Muscle layer of duodenum (tissue), 2 donors: ENCODE measurements at regions not wholly inside any gene's neighbourhood (a gene's known extent, or its start where the extent isn't known, plus 50 kb on each side); places are given as distances from the start of the nearest gene placed in this dataset.

Experiments used
- H3K27ac ChIP-seq: one replicate; pipeline ENCODE4 v1.7.0; 2013; ENCODE audit warnings: mild to moderate bottlenecking, low read length
- H3K27me3 ChIP-seq: one replicate; pipeline ENCODE4 v1.7.0; 2013; ENCODE audit warnings: low read depth, mild to moderate bottlenecking, control low read depth, low read length
- H3K36me3 ChIP-seq, 2 donors: one replicate each; pipeline ENCODE4 v1.7.0; 2013; ENCODE audit warnings: low read length in 2 of 2, control low read depth in 1 of 2, mild to moderate bottlenecking in 1 of 2; ENCODE audit not compliant: insufficient read depth in 2 of 2, control insufficient read depth in 1 of 2
- H3K4me1 ChIP-seq, 2 donors: one replicate each; pipeline ENCODE4 v1.7.0; 2013; ENCODE audit warnings: low read length in 2 of 2, mild to moderate bottlenecking in 2 of 2, control low read depth in 1 of 2, moderate library complexity in 1 of 2; ENCODE audit not compliant: insufficient read depth in 2 of 2, control insufficient read depth in 1 of 2
- H3K4me3 ChIP-seq, 2 donors: one replicate each; pipeline ENCODE4 v1.7.0; 2013; ENCODE audit warnings: low read length in 2 of 2, low read depth in 1 of 2, mild to moderate bottlenecking in 1 of 2
- H3K9me3 ChIP-seq, 2 donors: one replicate each; pipeline ENCODE4 v1.7.0; 2013; ENCODE audit warnings: low read length in 2 of 2, control low read depth in 1 of 2, mild to moderate bottlenecking in 1 of 2; ENCODE audit not compliant: control insufficient read depth in 1 of 2
- donor health status: healthy.

GRCh38 chr2:239778861-239779558 is 246.1 kb downstream of the NDUFA10 start:
- no peak overlapping the region for H3K27ac ChIP-seq
- no peaks in the 10 kb centered on the region for H3K4me1 ChIP-seq
- no peaks in the 10 kb centered on the region for H3K9me3 ChIP-seq
- no peaks in the 10 kb centered on the region for H3K36me3 ChIP-seq
- H3K27me3 ChIP-seq: no peaks in the 10 kb centered on the region
- no peak overlapping the region for H3K4me3 ChIP-seq

DNA sequence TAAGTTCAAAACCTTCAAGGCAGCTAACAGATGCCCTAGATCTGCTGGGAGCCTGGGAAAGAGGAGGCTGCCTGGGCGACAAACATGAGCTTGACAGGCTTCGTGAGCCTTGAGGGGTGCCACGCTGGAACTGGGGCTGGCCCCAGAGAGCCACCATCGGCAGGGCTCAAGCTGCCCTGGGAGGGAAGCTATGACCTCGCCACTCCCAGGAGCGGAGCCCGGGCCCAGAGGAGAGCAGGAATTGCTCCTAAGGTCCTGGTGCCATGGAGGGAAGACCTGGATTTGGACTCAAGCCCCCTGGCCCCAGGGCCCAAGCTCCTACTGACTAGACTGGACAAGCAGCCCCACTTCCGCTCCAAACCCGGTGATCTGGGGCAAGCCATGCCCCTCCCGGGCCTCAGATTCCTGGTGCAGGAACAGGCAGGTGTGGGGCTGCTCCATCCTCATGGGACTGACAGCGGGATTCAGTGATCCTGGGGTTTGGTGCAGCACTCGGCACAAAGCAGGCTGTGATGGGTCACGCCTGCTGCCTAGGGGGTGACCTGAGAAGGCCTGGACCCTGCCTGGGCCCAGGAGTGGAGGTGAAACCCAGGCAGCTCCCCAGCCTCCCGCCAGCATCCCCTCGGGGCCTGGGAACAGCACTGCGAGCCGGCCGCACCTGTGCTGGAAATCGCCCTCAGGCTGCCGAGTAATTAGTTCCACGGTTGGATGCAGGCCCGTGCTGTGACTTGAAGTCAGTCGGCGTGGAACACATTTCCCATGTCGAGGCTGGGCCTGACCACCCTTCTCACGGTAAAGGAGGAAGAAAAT is 246.9 kb downstream of the NDUFA10 start:
- Histone ChIP-seq H3K4me1 (no peaks in the 10 kb centered on the region), H3K4me3 (no peak overlapping the region), H3K27ac (no peak overlapping the region), H3K9me3 (no peaks in the 10 kb centered on the region), H3K36me3 (no peaks in the 10 kb centered on the region), H3K27me3 (no peaks in the 10 kb centered on the region)

- no peak overlapping the region for H3K27ac ChIP-seq
- H3K9me3 ChIP-seq: no peaks in the 10 kb centered on the region
- no peaks in the 10 kb centered on the region for H3K4me1 ChIP-seq
- H3K4me3 ChIP-seq: no peak overlapping the region
- no peaks in the 10 kb centered on the region for H3K27me3 ChIP-seq
- H3K36me3 ChIP-seq: no peaks in the 10 kb centered on the region
Measured at GRCh38 chr2:239777219-239777618, 247.9 kb downstream of the NDUFA10 start.

DNA sequence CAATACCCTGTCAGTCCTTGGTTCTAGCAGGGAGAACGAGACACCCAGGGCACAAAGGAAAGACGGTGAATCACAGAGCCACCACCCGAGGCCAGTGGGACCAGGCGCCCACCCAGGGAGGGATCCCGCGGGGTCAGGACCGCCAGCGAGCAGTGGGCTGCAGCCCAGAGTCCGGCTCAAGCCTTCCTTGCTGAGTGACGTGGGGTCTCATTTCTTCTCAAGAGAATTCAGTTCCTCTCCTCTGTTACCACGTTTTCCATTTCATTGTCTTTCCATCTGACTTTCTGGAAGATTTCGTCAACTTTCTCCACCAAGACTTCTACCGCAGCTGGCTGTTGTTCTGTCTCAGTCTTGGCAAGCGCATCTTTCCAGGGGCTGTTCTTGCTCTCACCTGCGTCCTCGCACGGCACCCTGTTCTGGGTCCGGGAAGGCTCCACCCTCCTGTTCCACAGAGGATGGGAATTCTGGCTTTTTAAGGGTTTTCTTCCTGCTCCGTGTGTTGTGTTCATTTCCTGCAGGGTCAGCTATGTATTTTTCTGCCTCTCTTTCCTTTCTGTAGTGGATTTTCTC is 248.6 kb downstream of the NDUFA10 start:
- Histone ChIP-seq H3K4me1 (no peaks in the 10 kb centered on the region), H3K36me3 (no peaks in the 10 kb centered on the region), H3K27me3 (no peaks in the 10 kb centered on the region), H3K4me3 (no peak overlapping the region), H3K9me3 (peaks cover 2 to 3% of the 10 kb centered on the region in 2 donors), H3K27ac (no peak overlapping the region)

DNA sequence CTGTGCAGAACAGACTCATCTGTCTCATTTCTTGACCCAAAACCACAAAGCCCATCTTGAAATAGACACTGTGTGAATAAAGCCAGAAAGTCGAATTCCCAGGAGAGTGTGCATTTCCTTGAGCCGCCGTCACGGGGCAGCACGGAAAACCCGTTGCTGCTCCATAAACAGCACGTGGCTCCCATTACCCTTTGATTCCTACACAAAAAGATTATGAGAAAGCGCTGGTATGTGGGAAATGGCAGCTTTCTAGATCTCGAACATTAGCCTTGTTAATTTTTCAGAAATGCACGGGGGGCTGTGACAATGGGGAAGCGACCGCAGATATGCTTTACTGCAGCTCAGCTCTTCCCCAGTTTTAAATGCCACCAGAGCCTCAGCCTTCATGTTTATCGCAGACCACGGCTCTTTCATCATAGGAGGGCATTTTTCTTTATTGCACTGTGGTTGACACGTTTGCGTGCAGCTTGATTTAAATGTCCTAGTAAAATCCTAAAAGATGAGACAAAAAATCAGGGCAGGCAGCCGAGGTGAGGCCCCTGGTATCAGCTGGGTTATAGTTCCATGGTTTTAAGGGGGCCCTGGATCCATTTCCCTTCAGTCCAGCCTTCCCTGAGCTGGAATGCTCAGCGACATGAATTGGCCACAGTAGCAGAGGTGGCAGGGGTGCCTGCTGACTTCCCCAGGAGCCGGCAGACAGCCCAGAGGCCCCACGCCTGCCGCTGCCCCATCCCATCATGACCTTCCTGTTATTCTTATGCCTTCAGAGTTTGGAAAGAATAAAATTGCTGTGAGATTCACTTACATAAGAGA is 249.3 kb downstream of the NDUFA10 start:
- Histone ChIP-seq H3K27ac (no peak overlapping the region), H3K27me3 (no peaks in the 10 kb centered on the region), H3K36me3 (no peaks in the 10 kb centered on the region), H3K4me1 (no peaks in the 10 kb centered on the region), H3K4me3 (no peak overlapping the region), H3K9me3 (peaks cover 4 to 8% of the 10 kb centered on the region in 2 donors)

DNA sequence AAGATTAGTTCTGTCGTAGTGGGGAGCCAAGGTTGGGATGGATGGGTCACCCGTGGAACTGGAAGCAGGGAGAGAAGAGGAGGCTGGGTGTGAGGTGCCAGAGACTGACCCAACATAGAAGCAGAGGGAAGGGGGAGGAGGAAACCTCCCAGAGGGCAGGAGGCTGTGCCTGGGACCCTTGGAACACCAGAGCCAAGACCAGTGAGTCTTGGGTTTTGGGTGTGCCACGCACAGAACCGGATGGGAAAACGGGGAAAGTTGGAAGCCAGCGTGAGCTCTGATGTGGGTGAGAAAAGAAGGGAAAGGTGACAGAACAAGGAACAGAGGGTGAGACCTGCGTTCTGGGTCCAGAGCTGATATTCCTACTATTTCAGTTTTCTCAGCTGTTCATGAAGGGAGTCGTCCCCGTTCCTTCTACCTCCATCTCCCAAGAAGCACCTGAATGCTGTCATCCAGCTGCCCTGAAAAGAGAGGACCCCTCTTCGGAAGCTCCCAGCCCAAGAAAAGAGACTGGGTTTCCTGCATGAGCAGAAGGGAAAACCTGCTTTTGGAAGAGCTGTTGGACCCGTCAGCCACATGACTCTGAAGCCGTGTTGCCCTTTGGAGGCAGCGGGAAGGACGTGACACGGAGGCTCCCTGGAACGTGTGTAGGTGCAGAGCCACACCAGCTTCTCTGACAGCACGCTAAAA is 250.1 kb downstream of the NDUFA10 start:
- Histone ChIP-seq H3K36me3 (no peaks in the 10 kb centered on the region), H3K27ac (no peak overlapping the region), H3K27me3 (no peaks in the 10 kb centered on the region), H3K4me3 (no peak overlapping the region), H3K4me1 (no peaks in the 10 kb centered on the region), H3K9me3 (peaks cover 4 to 8% of the 10 kb centered on the region in 2 donors)

DNA sequence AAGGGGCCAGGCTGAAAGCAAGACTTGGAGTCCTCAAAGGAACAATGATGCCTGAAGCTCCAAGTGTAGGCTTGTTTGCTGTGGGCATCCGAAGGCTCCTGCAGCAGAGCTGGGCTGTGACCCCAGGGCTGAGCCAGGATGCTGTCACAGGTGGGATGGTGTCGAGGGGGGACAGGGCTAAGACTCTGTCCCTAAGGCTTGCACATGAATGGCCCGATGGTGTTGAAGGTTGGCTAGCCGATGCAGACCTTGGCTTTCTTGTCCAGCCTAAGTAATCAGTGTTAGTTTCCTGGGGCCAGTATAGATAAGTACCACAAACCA is 251.0 kb downstream of the NDUFA10 start:
- H3K27me3 ChIP-seq: no peaks in the 10 kb centered on the region
- no peaks in the 10 kb centered on the region for H3K4me1 ChIP-seq
- H3K4me3 ChIP-seq: no peak overlapping the region
- H3K9me3 ChIP-seq: peaks cover 4 to 8% of the 10 kb centered on the region in 2 donors
- H3K27ac ChIP-seq: no peak overlapping the region
- no peaks in the 10 kb centered on the region for H3K36me3 ChIP-seq

- Histone ChIP-seq H3K4me3 (no peak overlapping the region), H3K4me1 (no peaks in the 10 kb centered on the region), H3K9me3 (peaks cover 4 to 8% of the 10 kb centered on the region in 2 donors), H3K36me3 (no peaks in the 10 kb centered on the region), H3K27ac (no peak overlapping the region), H3K27me3 (no peaks in the 10 kb centered on the region)
Measured at GRCh38 chr2:239773228-239774141, 251.7 kb downstream of the NDUFA10 start.

GRCh38 chr2:239772721-239773120 is 252.4 kb downstream of the NDUFA10 start:
- H3K9me3 ChIP-seq: peaks cover 4 to 8% of the 10 kb centered on the region in 2 donors
- H3K4me1 ChIP-seq: no peaks in the 10 kb centered on the region
- no peak overlapping the region for H3K4me3 ChIP-seq
- no peak overlapping the region for H3K27ac ChIP-seq
- no peaks in the 10 kb centered on the region for H3K36me3 ChIP-seq
- no peaks in the 10 kb centered on the region for H3K27me3 ChIP-seq

- Histone ChIP-seq H3K4me3 (no peak overlapping the region), H3K27ac (no peak overlapping the region), H3K36me3 (no peaks in the 10 kb centered on the region), H3K4me1 (no peaks in the 10 kb centered on the region), H3K9me3 (peaks cover 4 to 8% of the 10 kb centered on the region in 2 donors), H3K27me3 (no peaks in the 10 kb centered on the region)
Measured at GRCh38 chr2:239770246-239770639, 254.9 kb downstream of the NDUFA10 start.
